ENCODE measurements at regions not wholly inside any gene's neighbourhood (a gene's known extent, or its start where the extent isn't known, plus 50 kb on each side); places are given as distances from the start of the nearest gene placed in this dataset.

DNA sequence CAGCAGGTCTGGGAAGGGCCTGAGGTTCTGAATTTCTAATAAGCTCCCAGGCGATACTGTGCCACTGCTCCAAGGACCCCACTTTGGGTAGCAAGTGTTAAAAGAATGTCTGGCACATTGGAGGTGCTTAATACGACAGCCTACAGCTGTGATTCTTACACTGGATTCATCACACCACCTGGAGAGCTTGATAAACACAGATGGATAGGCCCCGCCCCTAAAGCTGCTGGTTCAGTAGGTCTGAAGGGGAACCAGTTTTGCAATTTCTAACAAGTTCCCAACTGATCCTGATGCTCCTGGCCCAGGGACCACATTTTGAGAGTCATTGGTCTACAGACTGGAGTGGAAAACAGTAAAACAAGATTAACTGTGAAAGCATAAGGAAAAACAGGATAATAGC is 124.8 kb upstream of the ST8SIA2 start:
- TF ChIP-seq POLR2AphosphoS5 (IDR thresholded peaks at IDR 0.05; ENCODE audit: low read depth) = no peak
- TF ChIP-seq, protein P1, sequence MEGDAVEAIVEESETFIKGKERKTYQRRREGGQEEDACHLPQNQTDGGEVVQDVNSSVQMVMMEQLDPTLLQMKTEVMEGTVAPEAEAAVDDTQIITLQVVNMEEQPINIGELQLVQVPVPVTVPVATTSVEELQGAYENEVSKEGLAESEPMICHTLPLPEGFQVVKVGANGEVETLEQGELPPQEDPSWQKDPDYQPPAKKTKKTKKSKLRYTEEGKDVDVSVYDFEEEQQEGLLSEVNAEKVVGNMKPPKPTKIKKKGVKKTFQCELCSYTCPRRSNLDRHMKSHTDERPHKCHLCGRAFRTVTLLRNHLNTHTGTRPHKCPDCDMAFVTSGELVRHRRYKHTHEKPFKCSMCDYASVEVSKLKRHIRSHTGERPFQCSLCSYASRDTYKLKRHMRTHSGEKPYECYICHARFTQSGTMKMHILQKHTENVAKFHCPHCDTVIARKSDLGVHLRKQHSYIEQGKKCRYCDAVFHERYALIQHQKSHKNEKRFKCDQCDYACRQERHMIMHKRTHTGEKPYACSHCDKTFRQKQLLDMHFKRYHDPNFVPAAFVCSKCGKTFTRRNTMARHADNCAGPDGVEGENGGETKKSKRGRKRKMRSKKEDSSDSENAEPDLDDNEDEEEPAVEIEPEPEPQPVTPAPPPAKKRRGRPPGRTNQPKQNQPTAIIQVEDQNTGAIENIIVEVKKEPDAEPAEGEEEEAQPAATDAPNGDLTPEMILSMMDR (conservative IDR thresholded peaks at IDR 0.05; ENCODE audit: low read depth in 2 of 2) = no peak
- TF ChIP-seq EZH2 (IDR thresholded peaks at IDR 0.05; ENCODE audit: low read depth, unreplicated experiment) = no peak
- TF ChIP-seq, protein P2, sequence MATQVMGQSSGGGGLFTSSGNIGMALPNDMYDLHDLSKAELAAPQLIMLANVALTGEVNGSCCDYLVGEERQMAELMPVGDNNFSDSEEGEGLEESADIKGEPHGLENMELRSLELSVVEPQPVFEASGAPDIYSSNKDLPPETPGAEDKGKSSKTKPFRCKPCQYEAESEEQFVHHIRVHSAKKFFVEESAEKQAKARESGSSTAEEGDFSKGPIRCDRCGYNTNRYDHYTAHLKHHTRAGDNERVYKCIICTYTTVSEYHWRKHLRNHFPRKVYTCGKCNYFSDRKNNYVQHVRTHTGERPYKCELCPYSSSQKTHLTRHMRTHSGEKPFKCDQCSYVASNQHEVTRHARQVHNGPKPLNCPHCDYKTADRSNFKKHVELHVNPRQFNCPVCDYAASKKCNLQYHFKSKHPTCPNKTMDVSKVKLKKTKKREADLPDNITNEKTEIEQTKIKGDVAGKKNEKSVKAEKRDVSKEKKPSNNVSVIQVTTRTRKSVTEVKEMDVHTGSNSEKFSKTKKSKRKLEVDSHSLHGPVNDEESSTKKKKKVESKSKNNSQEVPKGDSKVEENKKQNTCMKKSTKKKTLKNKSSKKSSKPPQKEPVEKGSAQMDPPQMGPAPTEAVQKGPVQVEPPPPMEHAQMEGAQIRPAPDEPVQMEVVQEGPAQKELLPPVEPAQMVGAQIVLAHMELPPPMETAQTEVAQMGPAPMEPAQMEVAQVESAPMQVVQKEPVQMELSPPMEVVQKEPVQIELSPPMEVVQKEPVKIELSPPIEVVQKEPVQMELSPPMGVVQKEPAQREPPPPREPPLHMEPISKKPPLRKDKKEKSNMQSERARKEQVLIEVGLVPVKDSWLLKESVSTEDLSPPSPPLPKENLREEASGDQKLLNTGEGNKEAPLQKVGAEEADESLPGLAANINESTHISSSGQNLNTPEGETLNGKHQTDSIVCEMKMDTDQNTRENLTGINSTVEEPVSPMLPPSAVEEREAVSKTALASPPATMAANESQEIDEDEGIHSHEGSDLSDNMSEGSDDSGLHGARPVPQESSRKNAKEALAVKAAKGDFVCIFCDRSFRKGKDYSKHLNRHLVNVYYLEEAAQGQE (IDR thresholded peaks at IDR 0.05; ENCODE audit: unreplicated experiment) = no peak
- no peak for TF ChIP-seq CREB1 (CRISPR knock-in tag; IDR thresholded peaks at IDR 0.05; ENCODE audit: low read depth)
- no peak for TF ChIP-seq ZNF114 (CRISPR knock-in tag; IDR thresholded peaks at IDR 0.05)
- no peak for TF ChIP-seq EZH2phosphoT487 (IDR thresholded peaks at IDR 0.05; ENCODE audit: unreplicated experiment)
- no peak for TF ChIP-seq NANOG (IDR thresholded peaks at IDR 0.05; ENCODE audit: borderline replicate concordance)
- no peak for TF ChIP-seq JUNB (IDR thresholded peaks at IDR 0.05; ENCODE audit: unreplicated experiment)
- TF ChIP-seq ZNF331 (CRISPR knock-in tag; IDR thresholded peaks at IDR 0.05; ENCODE audit: low read depth) = no peak

All from GM23338 (cell line).